ENCODE measurements at regions not wholly inside any gene's neighbourhood (a gene's known extent, or its start where the extent isn't known, plus 50 kb on each side); places are given as distances from the start of the nearest gene placed in this dataset.

GRCh38 chr10:128877141-128877540 lies 589.9 kb upstream of the MGMT start:
- TF ChIP-seq, protein P1, sequence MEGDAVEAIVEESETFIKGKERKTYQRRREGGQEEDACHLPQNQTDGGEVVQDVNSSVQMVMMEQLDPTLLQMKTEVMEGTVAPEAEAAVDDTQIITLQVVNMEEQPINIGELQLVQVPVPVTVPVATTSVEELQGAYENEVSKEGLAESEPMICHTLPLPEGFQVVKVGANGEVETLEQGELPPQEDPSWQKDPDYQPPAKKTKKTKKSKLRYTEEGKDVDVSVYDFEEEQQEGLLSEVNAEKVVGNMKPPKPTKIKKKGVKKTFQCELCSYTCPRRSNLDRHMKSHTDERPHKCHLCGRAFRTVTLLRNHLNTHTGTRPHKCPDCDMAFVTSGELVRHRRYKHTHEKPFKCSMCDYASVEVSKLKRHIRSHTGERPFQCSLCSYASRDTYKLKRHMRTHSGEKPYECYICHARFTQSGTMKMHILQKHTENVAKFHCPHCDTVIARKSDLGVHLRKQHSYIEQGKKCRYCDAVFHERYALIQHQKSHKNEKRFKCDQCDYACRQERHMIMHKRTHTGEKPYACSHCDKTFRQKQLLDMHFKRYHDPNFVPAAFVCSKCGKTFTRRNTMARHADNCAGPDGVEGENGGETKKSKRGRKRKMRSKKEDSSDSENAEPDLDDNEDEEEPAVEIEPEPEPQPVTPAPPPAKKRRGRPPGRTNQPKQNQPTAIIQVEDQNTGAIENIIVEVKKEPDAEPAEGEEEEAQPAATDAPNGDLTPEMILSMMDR (IDR thresholded peaks at IDR 0.05 in 2 of 3, conservative IDR thresholded peaks at IDR 0.05 in 1 of 3; ENCODE audit: borderline replicate concordance in 1 of 3, insufficient read depth in 1 of 3, low read depth in 2 of 3, low read length in 2 of 3) = no peak
- TF ChIP-seq ZNF274 (IDR thresholded peaks at IDR 0.05; ENCODE audit: low read depth, low read length) (no peak), POLR2A (IDR thresholded peaks at IDR 0.05; ENCODE audit: borderline replicate concordance, extremely low read depth, insufficient read depth, insufficient read length) (no peak), POLR2AphosphoS5 (IDR thresholded peaks at IDR 0.05; ENCODE audit: low read depth, low read length) (no peak), REST (IDR thresholded peaks at IDR 0.05; ENCODE audit: low read depth) (no peak), EGR1 (IDR thresholded peaks at IDR 0.05; ENCODE audit: low read depth) (no peak), RAD21 (IDR thresholded peaks at IDR 0.05; ENCODE audit: low read depth) (no peak)
